Neural cell (in vitro differentiated cells): ENCODE measurements at regions not wholly inside any gene's neighbourhood (a gene's known extent, or its start where the extent isn't known, plus 50 kb on each side); places are given as distances from the start of the nearest gene placed in this dataset.

Experiments
- H2AFZ ChIP-seq: fragments of 200-600, 300-800 bp; sonication (generic), shearing (Covaris generic); 2 replicates; pipeline ENCODE4 v1.6.0; 2014; ENCODE audit warnings: low read depth, mild to moderate bottlenecking, antibody characterized with exemption, low read length, moderate library complexity
- H3F3A ChIP-seq: fragments of 200-600 bp; shearing (Covaris generic); 2 replicates; pipeline ENCODE4 v1.6.1; 2016; ENCODE audit warnings: mild to moderate bottlenecking, moderate library complexity, mixed read lengths, antibody characterized with exemption, low read length; ENCODE audit not compliant: insufficient read depth, poor library complexity, severe bottlenecking
- H3K27ac ChIP-seq: fragments of 200-600, 300-800 bp; sonication (generic), shearing (Covaris generic); 2 replicates; pipeline ENCODE4 v1.5.1; 2014; ENCODE audit warnings: mild to moderate bottlenecking, low read length, moderate library complexity
- H3K27me3 ChIP-seq: fragments of 300-800, 200-600 bp; sonication (generic), shearing (Covaris generic); 2 replicates; pipeline ENCODE4 v1.6.0; 2014; ENCODE audit warnings: mild to moderate bottlenecking, low read depth, low read length, moderate library complexity; ENCODE audit not compliant: insufficient read depth
- H3K36me3 ChIP-seq: fragments of 300-800, 200-600 bp; sonication (generic), shearing (Covaris generic); 2 replicates; pipeline ENCODE4 v1.5.1; 2014; ENCODE audit warnings: mild to moderate bottlenecking, antibody characterized with exemption, low read length, moderate library complexity; ENCODE audit not compliant: insufficient read depth
- H3K4me2 ChIP-seq: fragments of 300-800, 200-600 bp; sonication (generic), shearing (Covaris generic); 2 replicates; pipeline ENCODE4 v1.6.0; 2014; ENCODE audit warnings: mild to moderate bottlenecking, low read length
- H3K4me3 ChIP-seq: fragments of 300-800, 200-600 bp; sonication (generic), shearing (Covaris generic); 2 replicates; pipeline ENCODE4 v1.5.1; 2014; ENCODE audit warnings: mild to moderate bottlenecking, low read length, moderate library complexity
- H3K79me2 ChIP-seq: fragments of 200-600 bp; shearing (Covaris generic); replicated peaks from 2 replicates; pipeline ENCODE4 v1.6.0; 2014; ENCODE audit warnings: mild to moderate bottlenecking, low read length, moderate library complexity; ENCODE audit not compliant: insufficient read depth
- H3K9ac ChIP-seq: fragments of 300-800, 200-600 bp; sonication (generic), shearing (Covaris generic); 2 replicates; pipeline ENCODE4 v1.6.1; 2016; ENCODE audit warnings: mild to moderate bottlenecking, low read length, mixed read lengths
- H3K9me2 ChIP-seq: fragments of 200-600 bp; shearing (Covaris generic); 2 replicates; pipeline ENCODE4 v1.6.1; 2016; ENCODE audit warnings: mild to moderate bottlenecking, low read length, mixed read lengths; ENCODE audit not compliant: insufficient read depth
- H3K9me3 ChIP-seq: fragments of 200-600, 300-800 bp; sonication (generic), shearing (Covaris generic); 2 replicates; pipeline ENCODE4 v1.6.1; 2016; ENCODE audit warnings: mild to moderate bottlenecking, mixed run types, low read length, moderate library complexity, mixed read lengths
- H4K20me1 ChIP-seq: fragments of 200-600 bp; shearing (Covaris generic); 2 replicates; pipeline ENCODE4 v1.6.1; 2016; ENCODE audit warnings: mild to moderate bottlenecking, mixed run types; ENCODE audit not compliant: insufficient read depth
- EP300 ChIP-seq: fragments of 450-650 bp; conservative IDR thresholded peaks from 2 replicates; pipeline ENCODE4 v1.6.1; 2014; ENCODE audit warnings: antibody characterized with exemption, mild to moderate bottlenecking, moderate library complexity; ENCODE audit not compliant: poor library complexity, severe bottlenecking
- EZH2 ChIP-seq: fragments of 200-600, 300-800 bp; shearing (Covaris generic), sonication (generic); IDR thresholded peaks from 2 replicates; pipeline ENCODE4 v1.6.1; 2014; ENCODE audit warnings: antibody characterized with exemption, low read length, borderline replicate concordance, mild to moderate bottlenecking; ENCODE audit not compliant: insufficient read depth, poor library complexity, severe bottlenecking
- MXI1 ChIP-seq: fragments of 450-650 bp; conservative IDR thresholded peaks from 2 replicates; pipeline ENCODE4 v1.6.1; 2014; ENCODE audit warnings: antibody characterized with exemption, mild to moderate bottlenecking; ENCODE audit not compliant: poor library complexity, severe bottlenecking
- POLR2AphosphoS5 ChIP-seq: IDR thresholded peaks from 2 replicates; pipeline ENCODE4 v1.6.1; 2012
- RAD21 ChIP-seq: fragments of 450-650 bp; conservative IDR thresholded peaks from 2 replicates; pipeline ENCODE4 v1.6.1; 2014; ENCODE audit warnings: antibody characterized with exemption, mild to moderate bottlenecking, moderate library complexity
- SMC3 ChIP-seq: fragments of 450-650 bp; conservative IDR thresholded peaks from 2 replicates; pipeline ENCODE4 v1.6.1; 2014; ENCODE audit warnings: antibody characterized with exemption, mild to moderate bottlenecking, moderate library complexity; ENCODE audit not compliant: poor library complexity
- TAF1 ChIP-seq: IDR thresholded peaks from 2 replicates; pipeline ENCODE4 v1.6.1; 2012; ENCODE audit warnings: low read depth
- TF ChIP-seq, protein P1 (sequence below): IDR thresholded peaks from 2 replicates; pipeline ENCODE4 v1.6.1; 2012; ENCODE audit warnings: borderline replicate concordance
- TF ChIP-seq, protein P2 (sequence below): fragments of 450-650 bp; IDR thresholded peaks from 2 replicates; pipeline ENCODE4 v1.5.1; 2014; ENCODE audit warnings: antibody characterized with exemption, mild to moderate bottlenecking, moderate library complexity; ENCODE audit not compliant: poor library complexity, severe bottlenecking

DNA sequence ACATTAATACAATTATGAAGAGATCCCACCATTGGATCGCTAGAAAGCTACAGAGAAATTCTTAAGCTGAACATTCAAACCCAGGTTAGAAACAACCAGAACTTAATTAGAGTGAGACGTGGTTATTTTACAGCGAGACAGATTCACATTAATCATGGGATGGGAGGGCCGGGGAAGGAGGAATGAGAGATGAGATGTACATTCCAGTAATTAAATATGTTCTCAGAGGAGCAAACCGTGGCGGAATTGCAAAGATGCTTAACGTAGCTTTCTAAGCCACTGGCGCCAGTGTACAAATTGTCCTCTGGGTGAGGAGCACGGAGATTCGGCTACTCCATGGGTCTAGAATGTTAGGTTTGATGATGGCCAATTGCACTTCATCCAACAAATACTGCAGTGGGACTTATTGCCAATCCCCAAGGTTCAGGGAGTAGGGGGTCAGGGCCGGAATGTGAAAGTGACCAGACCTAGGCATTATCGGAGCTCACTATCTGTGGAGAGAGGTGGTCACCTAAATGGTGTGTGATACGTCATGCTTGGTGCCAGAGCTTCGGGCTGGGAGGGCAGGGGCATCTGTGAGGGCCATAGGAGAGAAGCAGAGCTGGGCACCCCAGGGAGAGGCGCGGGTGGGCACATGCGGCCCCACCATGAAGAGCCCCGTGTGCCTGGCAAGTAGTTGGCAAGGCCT, 114.7 kb downstream of the EDN3 start:
- Histone ChIP-seq H3K27ac (no peak overlapping the region), H3K79me2 (no peaks in the 10 kb centered on the region), H3K4me2 (no peak overlapping the region), H3K9ac (no peak overlapping the region), H3K36me3 (no peaks in the 10 kb centered on the region), H3K4me3 (no peak overlapping the region), H3K9me3 (no peaks in the 10 kb centered on the region), H3K27me3 (no peaks in the 10 kb centered on the region), H4K20me1 (no peaks in the 10 kb centered on the region), H3F3A (no peaks in the 10 kb centered on the region), H2AFZ (no peak overlapping the region), H3K9me2 (no peaks in the 10 kb centered on the region)
- TF ChIP-seq EP300 (no peak), SMC3 (no peak), EZH2 (no peak), POLR2AphosphoS5 (no peak), MXI1 (no peak), TAF1 (no peak), RAD21 (no peak)
- TF ChIP-seq, protein P1, sequence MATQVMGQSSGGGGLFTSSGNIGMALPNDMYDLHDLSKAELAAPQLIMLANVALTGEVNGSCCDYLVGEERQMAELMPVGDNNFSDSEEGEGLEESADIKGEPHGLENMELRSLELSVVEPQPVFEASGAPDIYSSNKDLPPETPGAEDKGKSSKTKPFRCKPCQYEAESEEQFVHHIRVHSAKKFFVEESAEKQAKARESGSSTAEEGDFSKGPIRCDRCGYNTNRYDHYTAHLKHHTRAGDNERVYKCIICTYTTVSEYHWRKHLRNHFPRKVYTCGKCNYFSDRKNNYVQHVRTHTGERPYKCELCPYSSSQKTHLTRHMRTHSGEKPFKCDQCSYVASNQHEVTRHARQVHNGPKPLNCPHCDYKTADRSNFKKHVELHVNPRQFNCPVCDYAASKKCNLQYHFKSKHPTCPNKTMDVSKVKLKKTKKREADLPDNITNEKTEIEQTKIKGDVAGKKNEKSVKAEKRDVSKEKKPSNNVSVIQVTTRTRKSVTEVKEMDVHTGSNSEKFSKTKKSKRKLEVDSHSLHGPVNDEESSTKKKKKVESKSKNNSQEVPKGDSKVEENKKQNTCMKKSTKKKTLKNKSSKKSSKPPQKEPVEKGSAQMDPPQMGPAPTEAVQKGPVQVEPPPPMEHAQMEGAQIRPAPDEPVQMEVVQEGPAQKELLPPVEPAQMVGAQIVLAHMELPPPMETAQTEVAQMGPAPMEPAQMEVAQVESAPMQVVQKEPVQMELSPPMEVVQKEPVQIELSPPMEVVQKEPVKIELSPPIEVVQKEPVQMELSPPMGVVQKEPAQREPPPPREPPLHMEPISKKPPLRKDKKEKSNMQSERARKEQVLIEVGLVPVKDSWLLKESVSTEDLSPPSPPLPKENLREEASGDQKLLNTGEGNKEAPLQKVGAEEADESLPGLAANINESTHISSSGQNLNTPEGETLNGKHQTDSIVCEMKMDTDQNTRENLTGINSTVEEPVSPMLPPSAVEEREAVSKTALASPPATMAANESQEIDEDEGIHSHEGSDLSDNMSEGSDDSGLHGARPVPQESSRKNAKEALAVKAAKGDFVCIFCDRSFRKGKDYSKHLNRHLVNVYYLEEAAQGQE, result no peak
- TF ChIP-seq, protein P2, sequence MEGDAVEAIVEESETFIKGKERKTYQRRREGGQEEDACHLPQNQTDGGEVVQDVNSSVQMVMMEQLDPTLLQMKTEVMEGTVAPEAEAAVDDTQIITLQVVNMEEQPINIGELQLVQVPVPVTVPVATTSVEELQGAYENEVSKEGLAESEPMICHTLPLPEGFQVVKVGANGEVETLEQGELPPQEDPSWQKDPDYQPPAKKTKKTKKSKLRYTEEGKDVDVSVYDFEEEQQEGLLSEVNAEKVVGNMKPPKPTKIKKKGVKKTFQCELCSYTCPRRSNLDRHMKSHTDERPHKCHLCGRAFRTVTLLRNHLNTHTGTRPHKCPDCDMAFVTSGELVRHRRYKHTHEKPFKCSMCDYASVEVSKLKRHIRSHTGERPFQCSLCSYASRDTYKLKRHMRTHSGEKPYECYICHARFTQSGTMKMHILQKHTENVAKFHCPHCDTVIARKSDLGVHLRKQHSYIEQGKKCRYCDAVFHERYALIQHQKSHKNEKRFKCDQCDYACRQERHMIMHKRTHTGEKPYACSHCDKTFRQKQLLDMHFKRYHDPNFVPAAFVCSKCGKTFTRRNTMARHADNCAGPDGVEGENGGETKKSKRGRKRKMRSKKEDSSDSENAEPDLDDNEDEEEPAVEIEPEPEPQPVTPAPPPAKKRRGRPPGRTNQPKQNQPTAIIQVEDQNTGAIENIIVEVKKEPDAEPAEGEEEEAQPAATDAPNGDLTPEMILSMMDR, result no peak

DNA sequence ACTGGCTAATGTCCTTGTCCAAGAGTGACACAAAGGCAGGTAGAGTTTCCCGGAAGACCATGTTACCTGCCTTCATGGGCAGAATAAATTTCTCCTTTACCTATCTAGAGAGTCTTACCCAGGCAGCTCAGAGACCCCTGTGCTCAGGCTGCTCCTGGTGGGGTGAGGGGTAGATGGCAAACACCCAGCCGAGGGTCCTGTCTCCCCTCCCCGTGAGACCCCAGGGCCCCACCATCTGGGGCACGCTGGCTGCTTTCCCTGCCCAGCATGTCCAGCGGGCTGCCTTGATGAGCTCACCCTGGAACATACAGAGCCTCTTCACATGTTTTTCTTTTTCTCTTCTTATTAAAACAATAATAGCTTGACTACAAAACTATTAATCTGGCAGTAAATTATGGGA, 116.5 kb downstream of the EDN3 start:
- no peak for TF ChIP-seq POLR2AphosphoS5
- no peak for TF ChIP-seq EP300
- no peak for TF ChIP-seq SMC3
- TF ChIP-seq, protein P1, result no peak
- TF ChIP-seq, protein P2, result no peak
- no peak for TF ChIP-seq TAF1
- no peak for TF ChIP-seq EZH2
- no peak for TF ChIP-seq MXI1
- no peak for TF ChIP-seq RAD21
- H3K4me2 ChIP-seq, result no peak overlapping the region
- no peak overlapping the region for H2AFZ ChIP-seq
- no peaks in the 10 kb centered on the region for H4K20me1 ChIP-seq
- H3K9ac ChIP-seq, result no peak overlapping the region
- no peaks in the 10 kb centered on the region for H3K9me3 ChIP-seq
- H3K36me3 ChIP-seq, result no peaks in the 10 kb centered on the region
- H3K27me3 ChIP-seq, result no peaks in the 10 kb centered on the region
- H3F3A ChIP-seq, result no peaks in the 10 kb centered on the region
- no peaks in the 10 kb centered on the region for H3K9me2 ChIP-seq
- no peak overlapping the region for H3K4me3 ChIP-seq
- H3K79me2 ChIP-seq, result no peaks in the 10 kb centered on the region
- H3K27ac ChIP-seq, result no peak overlapping the region
